ENCODE measurements at regions not wholly inside any gene's neighbourhood (a gene's known extent, or its start where the extent isn't known, plus 50 kb on each side); places are given as distances from the start of the nearest gene placed in this dataset.
"Not testable (repeated sequence)": the region's sequence is repeated elsewhere in the genome, so short reads cannot be mapped to it uniquely, and the experiment has no call there.

DNA sequence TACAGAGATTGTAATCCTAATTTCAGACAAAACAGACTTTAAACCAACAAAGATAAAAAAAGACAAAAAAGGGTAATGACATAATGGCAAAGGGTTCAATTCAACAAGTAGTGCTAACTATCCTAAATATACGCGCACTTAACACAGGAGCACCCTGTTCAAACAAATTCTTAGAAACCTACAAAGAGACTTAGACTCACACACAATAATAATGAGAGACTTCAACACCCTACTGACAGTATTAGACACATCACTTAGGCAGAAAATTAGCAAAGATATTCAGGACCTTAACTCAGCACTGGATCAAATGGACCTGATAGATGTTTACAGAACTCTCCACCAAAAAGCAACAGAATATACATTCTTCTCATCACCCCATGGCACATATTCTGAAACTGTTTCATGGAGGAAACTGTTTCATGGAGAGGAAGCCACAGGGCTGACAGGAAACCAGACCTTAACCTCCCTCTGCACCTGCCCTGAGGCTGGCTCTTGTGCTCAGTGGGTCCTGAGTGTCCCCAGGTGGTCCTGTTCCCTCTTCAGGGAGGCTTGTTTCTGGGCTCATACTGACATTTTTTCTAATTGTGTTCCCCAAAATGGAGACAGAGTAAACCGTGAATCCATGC lies 54.7 kb downstream of the OR4M2 start:
- DNase-seq (ENCODE audit: low read depth, low spot score); H3K4me2 ChIP-seq (ENCODE audit: low read length); BruUV-seq (replicated peaks); POLR2A ChIA-PET; ATAC-seq; H3K4me3 ChIP-seq (replicated peaks in 1 of 2; ENCODE audit: low read depth in 1 of 2, low read length in 2 of 2); intact Hi-C loops (cut with micrococcal nuclease); H4K20me1 ChIP-seq (ENCODE audit: insufficient read depth); H3K36me3 ChIP-seq (ENCODE audit: control insufficient read depth in 1 of 2, insufficient read depth in 2 of 2, low read length in 2 of 2); H2AFZ ChIP-seq (ENCODE audit: low read depth, low read length, poor library complexity, severe bottlenecking); H3K9me3 ChIP-seq (ENCODE audit: control insufficient read depth in 1 of 2, insufficient read depth in 1 of 2, low read depth in 1 of 2, low read length in 2 of 2); H3K27me3 ChIP-seq (ENCODE audit: insufficient read depth, low read length); H3K27ac ChIP-seq (ENCODE audit: low read depth, low read length); H3K9me2 ChIP-seq (ENCODE audit: insufficient read depth); H3K4me1 ChIP-seq (ENCODE audit: control insufficient read depth in 1 of 2, insufficient read depth in 2 of 2, low read length in 2 of 2); H3K9ac ChIP-seq (ENCODE audit: low read length); CTCF ChIA-PET; H3K79me2 ChIP-seq (ENCODE audit: insufficient read depth, low read length); RAD21 ChIA-PET (ENCODE audit: low non-redundant PET in 1 of 2, low total read pairs in 2 of 2, uncharacterized antibody in 2 of 2, unreplicated experiment in 2 of 2): not testable (repeated sequence)

DNA sequence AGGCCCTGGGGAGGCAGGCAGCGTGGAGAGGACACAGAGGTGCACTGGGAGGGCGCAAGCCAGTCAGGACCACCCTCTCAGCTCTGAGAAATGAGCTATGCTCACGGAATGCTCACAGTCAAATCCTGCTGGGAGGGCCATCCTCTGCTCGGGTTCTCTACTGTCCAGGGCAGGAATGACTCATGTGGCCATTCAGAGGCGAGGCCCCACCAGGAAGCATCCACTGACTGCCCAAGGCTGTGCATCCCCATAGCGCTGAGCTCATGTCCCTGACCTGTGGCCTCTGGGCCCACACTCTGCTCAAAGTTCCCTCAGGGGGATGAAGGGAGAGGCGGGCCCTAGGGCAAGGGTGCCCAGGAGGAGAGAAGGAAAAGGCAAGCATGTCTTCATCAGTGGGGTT lies 57.2 kb downstream of the OR4M2 start:
- BruUV-seq (replicated peaks); H3K4me2 ChIP-seq (ENCODE audit: low read length); H3K27ac ChIP-seq (ENCODE audit: low read depth, low read length); H3K27me3 ChIP-seq (ENCODE audit: insufficient read depth, low read length); H4K20me1 ChIP-seq (ENCODE audit: insufficient read depth); H3K4me1 ChIP-seq (ENCODE audit: control insufficient read depth in 1 of 2, insufficient read depth in 2 of 2, low read length in 2 of 2); H3K9me3 ChIP-seq (ENCODE audit: control insufficient read depth in 1 of 2, insufficient read depth in 1 of 2, low read depth in 1 of 2, low read length in 2 of 2); POLR2A ChIA-PET; H3K4me3 ChIP-seq (replicated peaks in 1 of 2; ENCODE audit: low read depth in 1 of 2, low read length in 2 of 2); RAD21 ChIA-PET (ENCODE audit: low non-redundant PET in 1 of 2, low total read pairs in 2 of 2, uncharacterized antibody in 2 of 2, unreplicated experiment in 2 of 2); ATAC-seq; CTCF ChIA-PET; DNase-seq (ENCODE audit: low read depth, low spot score); intact Hi-C loops (cut with micrococcal nuclease); H3K9me2 ChIP-seq (ENCODE audit: insufficient read depth); H2AFZ ChIP-seq (ENCODE audit: low read depth, low read length, poor library complexity, severe bottlenecking); H3K79me2 ChIP-seq (ENCODE audit: insufficient read depth, low read length); H3K36me3 ChIP-seq (ENCODE audit: control insufficient read depth in 1 of 2, insufficient read depth in 2 of 2, low read length in 2 of 2); H3K9ac ChIP-seq (ENCODE audit: low read length): not testable (repeated sequence)

DNA sequence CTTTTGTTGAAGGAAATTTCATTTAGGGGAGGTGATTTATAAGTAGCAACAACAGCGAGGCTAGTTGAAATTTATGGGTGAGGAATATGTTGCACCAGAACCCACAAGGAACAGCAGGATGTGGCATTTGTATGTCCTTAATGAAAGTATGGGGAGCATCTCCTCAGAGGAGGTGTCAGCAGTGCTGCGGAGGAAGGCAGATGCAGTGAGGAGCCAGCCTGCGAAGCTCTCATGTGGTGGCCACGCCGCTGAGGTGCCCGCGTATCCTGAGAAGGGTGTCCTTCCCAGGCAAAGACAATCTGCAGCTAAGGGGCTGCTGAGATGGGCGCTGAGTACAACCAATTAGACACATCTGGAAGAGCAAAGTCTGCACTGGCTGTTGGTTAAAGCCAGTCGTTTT lies 60.8 kb downstream of the OR4M2 start:
- H3K79me2 ChIP-seq (ENCODE audit: insufficient read depth, low read length); H3K27me3 ChIP-seq (ENCODE audit: insufficient read depth, low read length); ATAC-seq; H2AFZ ChIP-seq (ENCODE audit: low read depth, low read length, poor library complexity, severe bottlenecking); H4K20me1 ChIP-seq (ENCODE audit: insufficient read depth); H3K4me1 ChIP-seq (ENCODE audit: control insufficient read depth in 1 of 2, insufficient read depth in 2 of 2, low read length in 2 of 2); H3K9me3 ChIP-seq (ENCODE audit: control insufficient read depth in 1 of 2, insufficient read depth in 1 of 2, low read depth in 1 of 2, low read length in 2 of 2); RAD21 ChIA-PET (ENCODE audit: low non-redundant PET in 1 of 2, low total read pairs in 2 of 2, uncharacterized antibody in 2 of 2, unreplicated experiment in 2 of 2); H3K4me3 ChIP-seq (replicated peaks in 1 of 2; ENCODE audit: low read depth in 1 of 2, low read length in 2 of 2); H3K27ac ChIP-seq (ENCODE audit: low read depth, low read length); intact Hi-C loops (cut with micrococcal nuclease); H3K36me3 ChIP-seq (ENCODE audit: control insufficient read depth in 1 of 2, insufficient read depth in 2 of 2, low read length in 2 of 2); H3K4me2 ChIP-seq (ENCODE audit: low read length); DNase-seq (ENCODE audit: low read depth, low spot score); POLR2A ChIA-PET; BruUV-seq (replicated peaks); H3K9me2 ChIP-seq (ENCODE audit: insufficient read depth); H3K9ac ChIP-seq (ENCODE audit: low read length); CTCF ChIA-PET: not testable (repeated sequence)

DNA sequence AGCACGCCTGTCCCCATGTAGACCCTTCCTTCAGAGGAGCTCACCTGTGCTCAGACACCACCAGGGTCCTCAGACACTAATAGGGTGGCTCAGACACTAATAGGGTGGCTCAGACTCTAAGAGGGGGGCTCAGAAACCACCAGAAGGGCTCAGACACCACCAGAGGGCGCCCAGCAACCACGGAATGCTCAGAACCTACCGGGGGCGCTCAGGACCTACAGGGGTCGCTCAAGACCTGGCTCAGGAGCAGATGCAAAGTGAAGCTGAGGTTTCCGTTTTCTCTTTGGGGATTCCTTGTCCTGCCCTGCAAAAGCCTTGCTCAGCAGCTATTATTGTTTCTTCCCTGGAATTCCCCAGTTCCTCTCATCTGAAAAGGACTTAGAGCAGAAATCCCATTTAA lies 67.8 kb downstream of the OR4M2 start:
- H3K79me2 ChIP-seq (ENCODE audit: insufficient read depth, low read length); intact Hi-C loops (cut with micrococcal nuclease); H3K4me2 ChIP-seq (ENCODE audit: low read length); RAD21 ChIA-PET (ENCODE audit: low non-redundant PET in 1 of 2, low total read pairs in 2 of 2, uncharacterized antibody in 2 of 2, unreplicated experiment in 2 of 2); H2AFZ ChIP-seq (ENCODE audit: low read depth, low read length, poor library complexity, severe bottlenecking); CTCF ChIA-PET; DNase-seq (ENCODE audit: low read depth, low spot score); H3K27ac ChIP-seq (ENCODE audit: low read depth, low read length); H3K9me3 ChIP-seq (ENCODE audit: control insufficient read depth in 1 of 2, insufficient read depth in 1 of 2, low read depth in 1 of 2, low read length in 2 of 2); H3K4me3 ChIP-seq (replicated peaks in 1 of 2; ENCODE audit: low read depth in 1 of 2, low read length in 2 of 2); POLR2A ChIA-PET; ATAC-seq; H3K4me1 ChIP-seq (ENCODE audit: control insufficient read depth in 1 of 2, insufficient read depth in 2 of 2, low read length in 2 of 2); H3K36me3 ChIP-seq (ENCODE audit: control insufficient read depth in 1 of 2, insufficient read depth in 2 of 2, low read length in 2 of 2); H3K9ac ChIP-seq (ENCODE audit: low read length); H3K27me3 ChIP-seq (ENCODE audit: insufficient read depth, low read length); H3K9me2 ChIP-seq (ENCODE audit: insufficient read depth); H4K20me1 ChIP-seq (ENCODE audit: insufficient read depth); BruUV-seq (replicated peaks): not testable (repeated sequence)

DNA sequence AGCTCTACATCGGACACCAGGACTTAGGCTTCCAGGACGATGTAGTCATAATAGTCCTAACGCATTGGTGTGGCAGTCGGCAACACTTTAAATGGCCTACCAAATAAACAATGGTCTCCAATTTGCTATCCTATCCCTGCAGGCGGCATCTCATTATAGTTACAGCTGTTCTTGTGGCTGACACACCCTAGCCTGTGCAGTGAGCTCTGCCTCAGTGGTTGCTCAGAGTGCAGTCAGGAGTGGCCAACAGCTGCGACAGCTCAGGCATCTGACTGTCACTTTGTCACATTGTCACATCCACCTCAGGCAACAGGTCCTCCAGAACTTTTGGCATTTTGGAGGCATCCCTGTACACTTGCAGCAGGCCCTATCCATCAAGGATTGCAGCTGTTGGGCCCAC lies 77.9 kb downstream of the OR4M2 start:
- CTCF ChIA-PET; H3K4me3 ChIP-seq (replicated peaks in 1 of 2; ENCODE audit: low read depth in 1 of 2, low read length in 2 of 2); H3K4me1 ChIP-seq (ENCODE audit: control insufficient read depth in 1 of 2, insufficient read depth in 2 of 2, low read length in 2 of 2); H3K4me2 ChIP-seq (ENCODE audit: low read length); H3K27me3 ChIP-seq (ENCODE audit: insufficient read depth, low read length); DNase-seq (ENCODE audit: low read depth, low spot score); POLR2A ChIA-PET; H3K9ac ChIP-seq (ENCODE audit: low read length); H3K79me2 ChIP-seq (ENCODE audit: insufficient read depth, low read length); H3K27ac ChIP-seq (ENCODE audit: low read depth, low read length); H3K9me2 ChIP-seq (ENCODE audit: insufficient read depth); ATAC-seq; BruUV-seq (replicated peaks); H3K9me3 ChIP-seq (ENCODE audit: control insufficient read depth in 1 of 2, insufficient read depth in 1 of 2, low read depth in 1 of 2, low read length in 2 of 2); H2AFZ ChIP-seq (ENCODE audit: low read depth, low read length, poor library complexity, severe bottlenecking); intact Hi-C loops (cut with micrococcal nuclease); RAD21 ChIA-PET (ENCODE audit: low non-redundant PET in 1 of 2, low total read pairs in 2 of 2, uncharacterized antibody in 2 of 2, unreplicated experiment in 2 of 2); H4K20me1 ChIP-seq (ENCODE audit: insufficient read depth); H3K36me3 ChIP-seq (ENCODE audit: control insufficient read depth in 1 of 2, insufficient read depth in 2 of 2, low read length in 2 of 2): not testable (repeated sequence)
